ENCODE measurements at regions not wholly inside any gene's neighbourhood (a gene's known extent, or its start where the extent isn't known, plus 50 kb on each side); places are given as distances from the start of the nearest gene placed in this dataset.

DNA sequence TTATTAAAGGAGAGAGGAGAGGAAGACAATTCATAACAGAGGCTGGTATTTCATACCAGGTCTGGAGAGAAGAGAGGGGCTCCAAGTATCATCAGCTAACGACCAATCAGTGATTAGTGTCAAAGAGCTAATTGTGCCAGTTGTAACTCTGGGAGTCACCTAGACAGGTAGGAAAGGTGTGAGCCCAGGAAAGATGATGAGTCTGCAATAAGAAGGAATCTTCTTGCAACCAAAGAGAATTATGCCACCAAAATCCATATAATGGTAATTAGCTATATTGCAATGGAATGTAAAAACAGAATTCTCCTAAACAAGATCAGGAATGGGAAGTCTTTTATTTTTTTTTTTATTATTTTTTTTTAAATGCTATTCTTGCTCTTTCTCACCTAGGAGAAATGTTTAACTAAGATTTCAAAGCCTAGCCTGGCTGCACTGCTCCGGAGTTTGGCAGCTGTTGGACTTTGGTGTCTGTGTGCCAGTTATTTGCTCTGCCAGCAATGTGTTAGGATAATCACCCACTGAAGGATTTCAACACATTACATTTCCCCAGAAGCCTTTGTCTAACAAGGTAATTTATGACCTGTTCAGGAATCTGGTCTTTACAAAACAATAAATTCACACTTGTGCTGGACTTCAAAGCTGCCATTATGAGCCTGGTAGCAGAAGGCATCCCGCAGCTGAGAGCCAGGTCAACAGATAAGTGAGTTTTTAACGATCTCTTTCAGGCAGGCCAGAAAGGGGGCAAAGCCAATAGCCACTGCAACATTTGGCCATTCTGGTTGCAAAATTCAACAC lies 89.4 kb downstream of the FOXB1 start:
- no peak for ATAC-seq
- TF ChIP-seq RARB (CRISPR knock-in tag; IDR thresholded peaks at IDR 0.05), result no peak

DNA sequence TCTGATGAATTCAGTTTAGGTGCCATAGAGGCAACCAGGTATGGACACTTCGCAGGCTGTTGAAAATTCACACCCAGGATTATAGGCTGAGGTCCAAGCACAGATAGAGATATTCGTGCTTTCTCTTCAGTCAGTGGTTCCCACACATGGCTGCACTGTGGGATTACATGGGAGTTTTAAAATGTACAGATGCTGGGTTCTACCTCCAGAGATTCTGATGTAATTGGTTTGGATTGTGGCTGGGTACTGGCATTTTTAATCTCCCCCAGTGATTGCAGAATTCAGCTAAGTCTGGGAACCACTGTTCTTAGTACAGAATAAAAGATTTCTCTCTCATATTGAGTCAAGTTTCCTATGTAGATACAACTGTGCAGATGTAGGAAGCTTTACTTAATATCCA lies 91.6 kb downstream of the FOXB1 start:
- ATAC-seq, result no peak

DNA sequence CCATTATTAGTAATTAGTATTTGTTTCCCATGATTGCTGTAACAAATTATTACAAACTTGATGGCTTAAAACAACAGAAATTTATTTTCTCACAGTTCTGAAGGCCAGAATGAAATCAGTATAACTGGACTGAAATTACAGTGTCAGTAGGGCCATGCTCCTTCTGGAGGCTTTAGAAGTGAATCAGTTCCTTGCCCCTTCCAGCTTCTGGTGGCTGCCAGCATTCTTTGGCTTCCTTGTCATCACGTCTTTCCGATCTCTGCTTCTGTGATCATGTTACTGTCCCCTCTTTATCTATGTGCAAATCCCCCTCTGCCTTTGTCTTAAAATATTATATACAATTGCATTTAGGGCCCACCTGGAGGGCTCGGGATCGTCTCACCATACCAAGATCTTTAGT lies 92.0 kb downstream of the FOXB1 start:
- ATAC-seq, result no peak
- TF ChIP-seq ZNF8 (CRISPR knock-in tag; IDR thresholded peaks at IDR 0.05), result no peak
- TF ChIP-seq, protein P1, sequence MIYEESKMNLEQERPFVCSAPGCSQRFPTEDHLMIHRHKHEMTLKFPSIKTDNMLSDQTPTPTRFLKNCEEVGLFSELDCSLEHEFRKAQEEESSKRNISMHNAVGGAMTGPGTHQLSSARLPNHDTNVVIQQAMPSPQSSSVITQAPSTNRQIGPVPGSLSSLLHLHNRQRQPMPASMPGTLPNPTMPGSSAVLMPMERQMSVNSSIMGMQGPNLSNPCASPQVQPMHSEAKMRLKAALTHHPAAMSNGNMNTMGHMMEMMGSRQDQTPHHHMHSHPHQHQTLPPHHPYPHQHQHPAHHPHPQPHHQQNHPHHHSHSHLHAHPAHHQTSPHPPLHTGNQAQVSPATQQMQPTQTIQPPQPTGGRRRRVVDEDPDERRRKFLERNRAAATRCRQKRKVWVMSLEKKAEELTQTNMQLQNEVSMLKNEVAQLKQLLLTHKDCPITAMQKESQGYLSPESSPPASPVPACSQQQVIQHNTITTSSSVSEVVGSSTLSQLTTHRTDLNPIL (CRISPR knock-in tag; IDR thresholded peaks at IDR 0.05; ENCODE audit: low read depth), result no peak
- TF ChIP-seq CSDC2 (CRISPR knock-in tag; IDR thresholded peaks at IDR 0.05), result no peak
- no peak for TF ChIP-seq ZC3H10 (CRISPR knock-in tag; IDR thresholded peaks at IDR 0.05)
- no peak for TF ChIP-seq ZNF70 (CRISPR knock-in tag; IDR thresholded peaks at IDR 0.05)
- TF ChIP-seq ZNF565 (CRISPR knock-in tag; conservative IDR thresholded peaks at IDR 0.05; ENCODE audit: low read depth), result no peak
- TF ChIP-seq, protein P2, sequence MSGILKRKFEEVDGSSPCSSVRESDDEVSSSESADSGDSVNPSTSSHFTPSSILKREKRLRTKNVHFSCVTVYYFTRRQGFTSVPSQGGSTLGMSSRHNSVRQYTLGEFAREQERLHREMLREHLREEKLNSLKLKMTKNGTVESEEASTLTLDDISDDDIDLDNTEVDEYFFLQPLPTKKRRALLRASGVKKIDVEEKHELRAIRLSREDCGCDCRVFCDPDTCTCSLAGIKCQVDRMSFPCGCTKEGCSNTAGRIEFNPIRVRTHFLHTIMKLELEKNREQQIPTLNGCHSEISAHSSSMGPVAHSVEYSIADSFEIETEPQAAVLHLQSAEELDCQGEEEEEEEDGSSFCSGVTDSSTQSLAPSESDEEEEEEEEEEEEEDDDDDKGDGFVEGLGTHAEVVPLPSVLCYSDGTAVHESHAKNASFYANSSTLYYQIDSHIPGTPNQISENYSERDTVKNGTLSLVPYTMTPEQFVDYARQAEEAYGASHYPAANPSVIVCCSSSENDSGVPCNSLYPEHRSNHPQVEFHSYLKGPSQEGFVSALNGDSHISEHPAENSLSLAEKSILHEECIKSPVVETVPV (CRISPR knock-in tag; IDR thresholded peaks at IDR 0.05), result no peak

More for the DNA sequence above, 91.6 kb downstream of the FOXB1 start:
- no peak for TF ChIP-seq ZNF8 (CRISPR knock-in tag; IDR thresholded peaks at IDR 0.05)
- TF ChIP-seq, protein P2 (CRISPR knock-in tag; IDR thresholded peaks at IDR 0.05), result no peak
- no peak for TF ChIP-seq TSHZ2 (CRISPR knock-in tag; IDR thresholded peaks at IDR 0.05)
- TF ChIP-seq, protein P3, sequence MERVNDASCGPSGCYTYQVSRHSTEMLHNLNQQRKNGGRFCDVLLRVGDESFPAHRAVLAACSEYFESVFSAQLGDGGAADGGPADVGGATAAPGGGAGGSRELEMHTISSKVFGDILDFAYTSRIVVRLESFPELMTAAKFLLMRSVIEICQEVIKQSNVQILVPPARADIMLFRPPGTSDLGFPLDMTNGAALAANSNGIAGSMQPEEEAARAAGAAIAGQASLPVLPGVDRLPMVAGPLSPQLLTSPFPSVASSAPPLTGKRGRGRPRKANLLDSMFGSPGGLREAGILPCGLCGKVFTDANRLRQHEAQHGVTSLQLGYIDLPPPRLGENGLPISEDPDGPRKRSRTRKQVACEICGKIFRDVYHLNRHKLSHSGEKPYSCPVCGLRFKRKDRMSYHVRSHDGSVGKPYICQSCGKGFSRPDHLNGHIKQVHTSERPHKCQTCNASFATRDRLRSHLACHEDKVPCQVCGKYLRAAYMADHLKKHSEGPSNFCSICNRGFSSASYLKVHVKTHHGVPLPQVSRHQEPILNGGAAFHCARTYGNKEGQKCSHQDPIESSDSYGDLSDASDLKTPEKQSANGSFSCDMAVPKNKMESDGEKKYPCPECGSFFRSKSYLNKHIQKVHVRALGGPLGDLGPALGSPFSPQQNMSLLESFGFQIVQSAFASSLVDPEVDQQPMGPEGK (CRISPR knock-in tag; IDR thresholded peaks at IDR 0.05; ENCODE audit: borderline replicate concordance), result no peak
- no peak for TF ChIP-seq ESRRG (CRISPR knock-in tag; IDR thresholded peaks at IDR 0.05)
- no peak for TF ChIP-seq OSR1 (CRISPR knock-in tag; IDR thresholded peaks at IDR 0.05)

GRCh38 chr15:60101416-60101815 lies 97.3 kb downstream of the FOXB1 start:
- ATAC-seq, result no peak
- TF ChIP-seq ISL1 (CRISPR knock-in tag; IDR thresholded peaks at IDR 0.05) (no peak), GLIS3 (CRISPR knock-in tag; IDR thresholded peaks at IDR 0.05) (no peak), ZFP30 (CRISPR knock-in tag; IDR thresholded peaks at IDR 0.05) (no peak), PPARA (CRISPR knock-in tag; IDR thresholded peaks at IDR 0.05; ENCODE audit: borderline replicate concordance) (no peak), ZC3H10 (CRISPR knock-in tag; IDR thresholded peaks at IDR 0.05) (no peak), ZFP3 (CRISPR knock-in tag; IDR thresholded peaks at IDR 0.05) (no peak), TCF4 (CRISPR knock-in tag; IDR thresholded peaks at IDR 0.05; ENCODE audit: borderline replicate concordance) (no peak)
- TF ChIP-seq, protein P1 (CRISPR knock-in tag; IDR thresholded peaks at IDR 0.05; ENCODE audit: low read depth), result no peak
